ENCODE measurements at regions not wholly inside any gene's neighbourhood (a gene's known extent, or its start where the extent isn't known, plus 50 kb on each side); places are given as distances from the start of the nearest gene placed in this dataset.

GRCh38 chr18:41526054-41526453 is 429.0 kb upstream of the PIK3C3 start:
- TF ChIP-seq, protein P1, sequence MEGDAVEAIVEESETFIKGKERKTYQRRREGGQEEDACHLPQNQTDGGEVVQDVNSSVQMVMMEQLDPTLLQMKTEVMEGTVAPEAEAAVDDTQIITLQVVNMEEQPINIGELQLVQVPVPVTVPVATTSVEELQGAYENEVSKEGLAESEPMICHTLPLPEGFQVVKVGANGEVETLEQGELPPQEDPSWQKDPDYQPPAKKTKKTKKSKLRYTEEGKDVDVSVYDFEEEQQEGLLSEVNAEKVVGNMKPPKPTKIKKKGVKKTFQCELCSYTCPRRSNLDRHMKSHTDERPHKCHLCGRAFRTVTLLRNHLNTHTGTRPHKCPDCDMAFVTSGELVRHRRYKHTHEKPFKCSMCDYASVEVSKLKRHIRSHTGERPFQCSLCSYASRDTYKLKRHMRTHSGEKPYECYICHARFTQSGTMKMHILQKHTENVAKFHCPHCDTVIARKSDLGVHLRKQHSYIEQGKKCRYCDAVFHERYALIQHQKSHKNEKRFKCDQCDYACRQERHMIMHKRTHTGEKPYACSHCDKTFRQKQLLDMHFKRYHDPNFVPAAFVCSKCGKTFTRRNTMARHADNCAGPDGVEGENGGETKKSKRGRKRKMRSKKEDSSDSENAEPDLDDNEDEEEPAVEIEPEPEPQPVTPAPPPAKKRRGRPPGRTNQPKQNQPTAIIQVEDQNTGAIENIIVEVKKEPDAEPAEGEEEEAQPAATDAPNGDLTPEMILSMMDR (IDR thresholded peaks at IDR 0.05) = no peak
- no peak for TF ChIP-seq POLR2A (IDR thresholded peaks at IDR 0.05)
